ENCODE measurements at regions not wholly inside any gene's neighbourhood (a gene's known extent, or its start where the extent isn't known, plus 50 kb on each side); places are given as distances from the start of the nearest gene placed in this dataset.

- Histone ChIP-seq H2BK120ac (replicated peaks; ENCODE audit: low read depth, low read length) (no peak overlapping the region), H2BK20ac (ENCODE audit: low read length) (no peak overlapping the region; the same call in 1 of the 2 replicates), H2BK12ac (ENCODE audit: low read depth, low read length) (peak overlapping the region; percentile 68; the same call in 1 of the 2 replicates), H3K79me1 (ENCODE audit: low read depth, low read length) (no peaks in the 10 kb centered on the region), H3K9me3 (ENCODE audit: insufficient read depth in 2 of 2, low read depth in 1 of 2, low read length in 1 of 2) (no peaks in the 10 kb centered on the region), H3K9ac (replicated peaks in 1 of 4; ENCODE audit: extremely low read depth in 1 of 4, low read depth in 3 of 4, low read length in 3 of 4) (no peak overlapping the region), H4K8ac (ENCODE audit: extremely low read depth, insufficient read depth, low read length) (no peak overlapping the region), H4K5ac (ENCODE audit: insufficient read length, low read depth, low read length) (no peak overlapping the region), H3K4me1 (replicated peaks in 1 of 4; ENCODE audit: control insufficient read depth in 3 of 4, insufficient read depth in 4 of 4, low read length in 3 of 4) (peaks cover 0 to 3% (median 0%) of the 10 kb centered on the region in 4 experiments; a peak in 2 of 7 replicates), H3K18ac (ENCODE audit: extremely low read depth, low read length) (no peak overlapping the region), H4K20me1 (replicated peaks in 1 of 2; ENCODE audit: control insufficient read depth in 1 of 2, insufficient read depth in 2 of 2, low read length in 2 of 2) (no peaks in the 10 kb centered on the region), H3K23me2 (ENCODE audit: low read depth, low read length) (no peaks in the 10 kb centered on the region), H3K27me3 (replicated peaks in 1 of 4; ENCODE audit: control insufficient read depth in 3 of 4, extremely low read depth in 1 of 4, insufficient read depth in 3 of 4, low read length in 3 of 4) (no peaks in the 10 kb centered on the region), H3K79me2 (ENCODE audit: control insufficient read depth in 1 of 2, insufficient read depth in 2 of 2, low read length in 2 of 2) (no peaks in the 10 kb centered on the region), H3K27ac (ENCODE audit: low read depth, low read length) (no peak overlapping the region), H3K56ac (replicated peaks; ENCODE audit: insufficient read length, low read depth, low read length) (no peak overlapping the region), H3K36me3 (ENCODE audit: control insufficient read depth in 2 of 4, insufficient read depth in 4 of 4, low read length in 3 of 4) (no peaks in the 10 kb centered on the region), H3K4me2 (ENCODE audit: insufficient read depth in 1 of 2, low read depth in 2 of 2, low read length in 2 of 2) (no peak overlapping the region), H3K14ac (ENCODE audit: insufficient read length) (no peak overlapping the region), H2AFZ (ENCODE audit: low read length) (no peak overlapping the region), H3K23ac (ENCODE audit: insufficient read length) (no peak overlapping the region), H4K91ac (replicated peaks; ENCODE audit: insufficient read length, low read length) (peak overlapping the region; percentile 38), H3K4ac (replicated peaks; ENCODE audit: insufficient read length, low read depth, low read length) (no peak overlapping the region), H2BK5ac (ENCODE audit: low read depth, low read length) (no peak overlapping the region), H3K4me3 (ENCODE audit: extremely low read depth in 1 of 4, insufficient read depth in 2 of 4, low read depth in 3 of 4, low read length in 4 of 4) (no peak overlapping the region), H2AK5ac (ENCODE audit: low read depth, low read length) (no peak overlapping the region), H2BK15ac (ENCODE audit: low read length) (peak overlapping the region; percentile 72; the same call in 1 of the 2 replicates)
- DNase-seq (ENCODE audit: low read depth in 1 of 2, low spot score in 2 of 2) (peak in 1 of 2 experiments; percentile 35), FAIRE-seq (no peak)
- CTCF ChIA-PET (ENCODE audit: partially characterized antibody): no interaction called here
- TF ChIP-seq CEBPB (IDR thresholded peaks at IDR 0.05; ENCODE audit: low read depth, low read length) (no peak), GTF2F1 (IDR thresholded peaks at IDR 0.05; ENCODE audit: borderline replicate concordance, low read depth, low read length) (no peak), YY1 (IDR thresholded peaks at IDR 0.05; ENCODE audit: low read depth, low read length) (no peak), RAD21 (IDR thresholded peaks at IDR 0.05 in 1 of 2, conservative IDR thresholded peaks at IDR 0.05 in 1 of 2; ENCODE audit: low read depth in 2 of 2, low read length in 2 of 2) (no peak), EZH2 (IDR thresholded peaks at IDR 0.05; ENCODE audit: low read depth, low read length, severe bottlenecking) (no peak), HDAC2 (IDR thresholded peaks at IDR 0.05; ENCODE audit: borderline replicate concordance in 1 of 2, low read depth in 2 of 2, low read length in 2 of 2) (no peak), POLR2AphosphoS5 (IDR thresholded peaks at IDR 0.05; ENCODE audit: low read depth, low read length) (no peak)
- TF ChIP-seq, protein P1, sequence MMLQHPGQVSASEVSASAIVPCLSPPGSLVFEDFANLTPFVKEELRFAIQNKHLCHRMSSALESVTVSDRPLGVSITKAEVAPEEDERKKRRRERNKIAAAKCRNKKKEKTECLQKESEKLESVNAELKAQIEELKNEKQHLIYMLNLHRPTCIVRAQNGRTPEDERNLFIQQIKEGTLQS (IDR thresholded peaks at IDR 0.05; ENCODE audit: insufficient read depth, low read depth, low read length): no peak
- POLR2A ChIA-PET (ENCODE audit: partially characterized antibody): no interaction called here
- 93% methylated on average over 15 of the region's 15 CpGs; no CpG with 5 or more reads in 1 of the 2 experiments for WGBS, 2 experiments (ENCODE audit: extremely low coverage in 1 of 2, insufficient coverage in 1 of 2, insufficient read length in 1 of 2, insufficient replicate concordance in 2 of 2, low coverage in 1 of 2, low lambda C conversion rate in 2 of 2, missing lambda C conversion rate in 1 of 2)
These were observed 197.5 kb upstream of the COPS8 start for GRCh38 chr2:236887953-236888793.

Data from H1 (cell line).